GM19025 (cell line): ENCODE measurements at regions not wholly inside any gene's neighbourhood (a gene's known extent, or its start where the extent isn't known, plus 50 kb on each side); places are given as distances from the start of the nearest gene placed in this dataset.

Source experiments
- ATAC-seq: cut with Tn5 transposase; IDR thresholded peaks from one replicate; pipeline ENCODE4 v1.9.1; 2021; ENCODE audit warnings: mild to moderate bottlenecking, low read depth, moderate library complexity; ENCODE audit not compliant: unreplicated experiment

- no peak for ATAC-seq
Measured at GRCh38 chr11:122453586-122453985, 201.9 kb upstream of the UBASH3B start.

GRCh38 chr11:122451911-122452310 lies 203.6 kb upstream of the UBASH3B start:
- ATAC-seq: no peak

GRCh38 chr11:122441666-122442035 lies 213.9 kb upstream of the UBASH3B start:
- no peak for ATAC-seq

DNA sequence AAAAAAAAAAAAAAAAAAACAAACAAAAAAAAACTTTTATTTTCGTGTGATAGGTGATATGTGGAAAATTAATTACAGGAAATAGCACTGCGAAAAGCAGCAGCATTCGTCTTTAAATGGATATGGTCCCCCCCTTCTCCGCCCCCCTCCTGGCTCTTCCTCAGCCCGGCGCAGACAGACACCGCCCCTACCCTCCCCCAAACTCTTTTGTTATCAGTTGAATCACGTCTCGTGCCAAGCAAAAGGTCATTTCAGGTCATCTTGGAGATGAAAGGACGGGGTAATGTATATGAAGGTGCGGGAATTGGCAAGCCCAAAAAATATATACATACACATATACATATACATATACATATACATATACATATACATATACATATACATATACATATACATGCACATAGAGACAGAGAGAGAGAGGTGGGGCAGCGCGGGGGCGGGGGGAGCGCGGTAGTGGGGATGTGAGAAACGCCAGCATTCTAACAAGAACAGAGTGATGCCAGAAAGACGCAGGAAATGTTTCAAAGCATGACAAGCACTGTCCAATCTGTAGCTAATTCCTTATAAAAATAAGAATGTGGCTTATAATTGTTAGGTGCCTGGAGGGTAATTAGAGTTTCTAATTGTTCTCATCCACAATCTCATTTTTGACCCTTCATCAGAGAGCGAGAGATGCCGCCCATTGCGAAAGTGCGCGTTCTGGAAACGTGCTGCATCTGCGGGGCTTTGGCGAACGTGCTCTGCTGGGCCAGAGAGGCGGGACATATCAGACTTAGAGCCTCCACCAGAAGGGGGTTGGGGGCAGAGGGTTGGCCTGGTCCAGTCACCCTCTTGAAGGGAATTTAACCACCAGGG lies 214.5 kb upstream of the UBASH3B start:
- ATAC-seq: no peak

DNA sequence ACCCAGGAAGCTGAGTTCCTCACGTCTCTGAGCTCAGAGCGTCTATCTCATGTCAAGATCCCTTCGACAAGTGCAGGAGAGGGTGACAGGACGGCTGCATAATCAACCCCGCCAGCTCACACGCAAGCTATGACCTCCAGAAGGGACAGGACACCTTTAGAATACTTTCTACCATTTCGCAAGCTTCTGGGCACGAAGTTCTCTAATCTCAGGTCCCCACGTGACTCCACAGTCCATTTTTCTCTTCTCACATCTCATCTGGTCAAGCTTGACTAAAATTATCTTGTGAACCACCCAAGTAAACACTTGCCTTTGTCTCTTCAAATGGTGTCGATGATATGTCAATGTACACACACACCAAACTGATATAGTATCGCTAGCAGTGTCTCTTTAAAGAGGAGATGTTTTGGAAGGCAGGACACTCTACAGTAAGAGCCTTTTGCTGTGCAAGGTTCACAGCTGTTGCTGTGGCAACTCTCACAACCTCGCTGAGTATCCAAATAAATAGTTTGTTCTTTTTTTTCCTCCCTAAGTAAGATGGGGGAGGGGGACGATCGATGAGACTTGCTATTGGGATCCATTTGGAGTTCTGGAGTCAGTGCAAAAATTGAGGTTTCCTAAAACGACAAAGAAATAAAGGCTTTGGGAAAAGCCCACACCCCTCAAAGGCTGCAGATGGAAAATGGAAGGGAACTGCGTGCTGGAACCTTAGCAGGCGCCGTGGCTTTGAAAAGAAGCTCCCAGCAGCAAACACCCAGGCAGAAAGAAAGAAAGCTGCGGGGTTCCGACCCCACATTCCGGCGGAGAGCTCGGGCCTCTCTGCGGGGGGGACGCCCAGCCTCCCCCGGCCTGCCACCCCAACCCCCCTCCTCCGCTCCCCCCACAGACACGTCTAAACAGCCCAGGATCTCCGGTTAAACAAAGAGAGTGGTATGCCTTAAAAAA lies 215.4 kb upstream of the UBASH3B start:
- ATAC-seq: no peak

DNA sequence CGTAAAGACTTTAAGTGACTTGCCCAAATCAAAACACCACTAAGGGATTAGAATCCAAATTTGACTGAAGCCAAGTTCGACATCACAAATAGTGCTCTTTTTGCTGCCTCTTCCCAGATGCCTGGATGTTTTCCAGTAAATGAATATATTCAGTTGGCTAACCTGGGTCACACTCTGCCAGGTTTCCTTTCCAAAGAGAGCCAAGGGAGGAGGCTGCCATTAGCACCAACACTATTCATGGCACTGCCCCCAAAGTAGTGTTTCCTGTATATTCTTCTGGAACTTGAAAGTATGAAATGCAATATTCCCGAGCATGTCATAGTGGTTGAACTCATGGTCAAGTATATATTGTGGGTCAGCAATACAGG lies 219.3 kb upstream of the UBASH3B start:
- ATAC-seq: no peak

GRCh38 chr11:122435540-122436187 lies 219.9 kb upstream of the UBASH3B start:
- ATAC-seq: no peak

- ATAC-seq: no peak
Measured at GRCh38 chr11:122434786-122435185, 220.7 kb upstream of the UBASH3B start.

- no peak for ATAC-seq
Measured at GRCh38 chr11:122430490-122430889, 225.0 kb upstream of the UBASH3B start.

GRCh38 chr11:122426073-122426472 lies 229.4 kb upstream of the UBASH3B start:
- ATAC-seq: no peak

DNA sequence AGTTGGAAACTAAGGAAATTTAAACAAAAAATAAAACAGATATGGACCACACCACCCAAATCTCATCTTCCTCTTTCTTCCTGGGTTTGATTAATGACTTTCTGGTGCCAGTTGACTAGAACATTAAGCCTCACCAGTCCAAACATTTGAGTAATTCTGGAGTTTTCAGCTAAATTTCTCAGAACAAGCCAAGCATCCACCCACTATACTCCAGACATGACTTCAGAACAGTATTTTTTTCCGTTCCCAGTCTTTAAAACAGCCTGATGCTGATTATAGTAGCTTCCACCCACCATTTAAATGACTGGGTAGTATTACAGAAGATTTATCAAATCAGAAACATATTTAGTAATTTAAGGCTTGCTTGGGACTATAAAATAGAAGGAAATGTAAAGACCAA lies 230.9 kb upstream of the UBASH3B start:
- no peak for ATAC-seq

DNA sequence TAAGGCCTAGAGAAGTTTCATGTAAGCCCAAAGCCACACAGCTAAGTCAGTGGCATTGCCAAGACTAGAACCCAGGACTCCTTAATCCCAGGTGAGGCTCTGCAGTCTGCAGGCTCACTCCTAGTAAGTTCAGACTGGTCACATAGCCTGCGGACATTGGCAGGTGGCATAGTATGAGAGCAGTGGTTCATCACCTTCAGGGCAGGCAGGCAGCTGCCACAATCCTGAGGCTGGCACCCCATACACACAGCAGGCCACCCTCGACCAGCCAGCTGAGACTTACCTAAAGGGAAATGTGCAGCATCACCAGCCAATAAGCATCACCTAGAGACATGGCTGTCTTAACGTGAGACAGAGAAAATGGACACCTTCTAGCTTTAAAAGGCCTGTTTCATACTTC lies 231.6 kb upstream of the UBASH3B start:
- no peak for ATAC-seq

DNA sequence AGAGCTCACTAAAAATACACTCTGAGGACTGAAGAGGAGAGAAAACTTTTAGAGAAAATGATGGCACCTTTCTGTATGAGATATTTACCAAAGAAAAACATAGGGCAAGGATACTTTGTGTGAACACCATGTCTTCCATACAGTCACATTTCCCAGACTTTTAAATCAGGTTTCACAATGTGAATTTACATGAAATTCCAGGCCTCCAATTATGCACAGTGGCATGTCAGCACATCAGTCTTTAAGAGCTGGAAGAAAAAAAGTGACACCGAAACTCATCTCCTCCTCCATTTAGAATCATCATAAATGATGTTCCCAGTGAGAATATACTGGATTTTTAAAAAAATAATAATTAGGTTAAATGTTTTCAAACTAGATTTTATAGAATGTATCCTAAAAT lies 232.2 kb upstream of the UBASH3B start:
- no peak for ATAC-seq

- no peak for ATAC-seq
Measured at GRCh38 chr11:122422682-122423081, 232.8 kb upstream of the UBASH3B start.

- ATAC-seq: no peak
Measured at GRCh38 chr11:122421702-122422101, 233.8 kb upstream of the UBASH3B start.

DNA sequence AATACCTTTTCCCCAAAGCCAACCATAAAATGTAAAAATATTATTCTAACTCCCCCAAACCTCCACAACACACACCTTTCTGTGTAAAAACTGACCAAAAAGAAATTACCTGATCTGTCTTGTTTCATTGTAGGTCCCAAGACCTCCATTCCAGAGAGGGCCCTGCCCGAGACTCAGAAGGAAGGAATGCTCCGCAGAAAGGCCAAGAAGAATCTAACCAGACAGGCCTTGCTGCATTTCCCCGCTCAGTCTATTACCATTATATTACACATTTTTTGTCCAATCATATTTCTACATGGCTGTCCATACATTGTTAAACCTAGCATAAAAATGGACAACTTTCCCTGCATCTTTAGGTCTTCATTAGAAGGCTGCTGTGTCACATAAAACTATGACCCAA lies 237.5 kb upstream of the UBASH3B start:
- ATAC-seq: no peak

GRCh38 chr11:122414406-122415018 lies 241.0 kb upstream of the UBASH3B start:
- ATAC-seq: no peak

DNA sequence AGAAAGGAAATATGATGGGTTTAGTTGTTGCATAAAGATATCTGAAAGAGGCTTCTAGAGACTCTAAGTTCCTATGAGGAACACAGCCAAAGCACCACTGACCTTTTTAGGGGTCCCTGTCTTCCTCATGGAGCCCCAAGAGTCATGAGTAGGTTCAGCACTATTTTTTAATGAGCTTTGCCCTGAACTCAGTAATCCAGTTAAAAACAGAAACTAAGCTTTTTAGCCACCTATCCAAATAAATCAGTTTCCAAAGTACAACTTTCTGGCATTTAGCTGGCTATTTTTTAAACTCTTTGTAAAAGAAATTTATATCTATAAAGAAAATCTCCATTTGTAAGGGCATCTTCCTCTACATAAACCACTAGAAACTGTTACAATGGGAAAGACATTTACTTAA lies 241.8 kb upstream of the UBASH3B start:
- ATAC-seq: no peak

- ATAC-seq: no peak
Measured at GRCh38 chr11:122412581-122412980, 242.9 kb upstream of the UBASH3B start.

- no peak for ATAC-seq
Measured at GRCh38 chr11:122406466-122406865, 249.1 kb upstream of the UBASH3B start.
